A673 (cell line): ENCODE measurements at regions not wholly inside any gene's neighbourhood (a gene's known extent, or its start where the extent isn't known, plus 50 kb on each side); places are given as distances from the start of the nearest gene placed in this dataset.

Experiments
- BruUV-seq: library from RNA; stranded (reverse); fragments of 400-500 nt; replicated peaks from 2 replicates; lab custom pipeline; 2021; lab: Mats Ljungman, UMichigan
- CTCF ChIA-PET: fragments of 300-600 bp; sonication (Branson Sonifier 250); formaldehyde crosslinking; loops from one replicate; lab custom pipeline; 2022; ENCODE audit warnings: antibody characterized with exemption; lab: Charles Lee
- POLR2A ChIA-PET: fragments of 300-600 bp; sonication (Branson Sonifier 250); formaldehyde crosslinking; loops from one replicate; lab custom pipeline; 2022; ENCODE audit warnings: antibody characterized with exemption; ENCODE audit not compliant: low non-redundant PET; lab: Charles Lee
- DNase-seq: peaks from one replicate; pipeline ENCODE4 v3.0.0-alpha.2; 2015; ENCODE audit warnings: low spot score
- H3K27ac ChIP-seq: fragments of 200-600 bp; sonication (generic); 2 replicates; pipeline ENCODE4 v1.5.1; 2016; ENCODE audit warnings: mixed run types, low read depth, mild to moderate bottlenecking, mixed read lengths, antibody characterized with exemption, low read length; ENCODE audit not compliant: poor library complexity, severe bottlenecking
- H3K27me3 ChIP-seq: fragments of 200-600 bp; sonication (generic); replicated peaks from 2 replicates; pipeline ENCODE4 v1.6.1; 2017; ENCODE audit warnings: mixed run types, low read depth, mild to moderate bottlenecking, mixed read lengths, antibody characterized with exemption, low read length; ENCODE audit not compliant: insufficient read depth, poor library complexity
- H3K36me3 ChIP-seq: fragments of 200-600 bp; sonication (generic); 2 replicates; pipeline ENCODE4 v1.6.1; 2016; ENCODE audit warnings: mixed run types, mild to moderate bottlenecking, mixed read lengths, antibody characterized with exemption, low read length; ENCODE audit not compliant: insufficient read depth, poor library complexity, severe bottlenecking
- H3K4me1 ChIP-seq: fragments of 200-600 bp; sonication (generic); 2 replicates; pipeline ENCODE4 v1.6.1; 2017; ENCODE audit warnings: mixed run types, mild to moderate bottlenecking, mixed read lengths, antibody characterized with exemption, low read length; ENCODE audit not compliant: insufficient read depth, poor library complexity, severe bottlenecking
- H3K4me3 ChIP-seq: fragments of 200-600 bp; sonication (generic); 2 replicates; pipeline ENCODE4 v1.5.1; 2016; ENCODE audit warnings: low read depth, mixed run types, mild to moderate bottlenecking, mixed read lengths, low read length; ENCODE audit not compliant: poor library complexity, severe bottlenecking
- H3K9me3 ChIP-seq: fragments of 200-600 bp; sonication (generic); 2 replicates; pipeline ENCODE4 v1.6.1; 2016; ENCODE audit warnings: mixed run types, low read depth, mild to moderate bottlenecking, mixed read lengths, antibody characterized with exemption, low read length; ENCODE audit not compliant: poor library complexity, severe bottlenecking
- EZH2 ChIP-seq: fragments of 200-600 bp; sonication (generic); IDR thresholded peaks from 2 replicates; pipeline ENCODE4 v1.6.1; 2017; ENCODE audit warnings: borderline replicate concordance, low read depth, mild to moderate bottlenecking, mixed read lengths, antibody characterized with exemption, low read length; ENCODE audit not compliant: poor library complexity, severe bottlenecking
- intact Hi-C: fragments of 100-400 bp; cut with micrococcal nuclease; formaldehyde crosslinking; loops from one replicate; pipeline ENCODE4 v1.10.0; 2022; ENCODE audit not compliant: unreplicated experiment
- TF ChIP-seq, protein P1 (sequence below): fragments of 300-800, 200-600 bp; sonication (generic); conservative IDR thresholded peaks from 2 replicates; pipeline ENCODE4 v1.5.1; 2017; ENCODE audit warnings: low read depth, mild to moderate bottlenecking, antibody characterized with exemption, low read length, moderate library complexity, mixed read lengths

DNA sequence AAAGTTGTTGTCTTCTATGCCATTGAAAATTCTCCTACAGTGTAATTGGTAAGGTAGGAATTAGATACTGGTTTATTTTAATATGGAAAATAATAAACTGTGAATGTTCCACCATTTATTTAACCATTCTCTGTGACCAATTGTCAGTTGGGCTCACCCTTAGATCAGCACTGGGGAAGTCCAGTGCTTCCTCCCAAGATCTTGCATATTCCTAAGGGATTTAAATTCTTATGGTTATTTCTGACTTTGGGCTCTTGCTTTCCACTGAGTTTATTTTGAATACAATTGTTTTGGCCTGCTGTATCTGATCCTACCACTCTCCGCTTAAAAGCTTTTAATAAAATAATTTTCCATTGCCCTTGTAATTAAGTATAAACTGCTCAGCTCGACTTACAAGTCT, 137.4 kb downstream of the OR2K2 start:
- POLR2A ChIA-PET = no interaction called here
- no peak for TF ChIP-seq EZH2
- TF ChIP-seq, protein P1, sequence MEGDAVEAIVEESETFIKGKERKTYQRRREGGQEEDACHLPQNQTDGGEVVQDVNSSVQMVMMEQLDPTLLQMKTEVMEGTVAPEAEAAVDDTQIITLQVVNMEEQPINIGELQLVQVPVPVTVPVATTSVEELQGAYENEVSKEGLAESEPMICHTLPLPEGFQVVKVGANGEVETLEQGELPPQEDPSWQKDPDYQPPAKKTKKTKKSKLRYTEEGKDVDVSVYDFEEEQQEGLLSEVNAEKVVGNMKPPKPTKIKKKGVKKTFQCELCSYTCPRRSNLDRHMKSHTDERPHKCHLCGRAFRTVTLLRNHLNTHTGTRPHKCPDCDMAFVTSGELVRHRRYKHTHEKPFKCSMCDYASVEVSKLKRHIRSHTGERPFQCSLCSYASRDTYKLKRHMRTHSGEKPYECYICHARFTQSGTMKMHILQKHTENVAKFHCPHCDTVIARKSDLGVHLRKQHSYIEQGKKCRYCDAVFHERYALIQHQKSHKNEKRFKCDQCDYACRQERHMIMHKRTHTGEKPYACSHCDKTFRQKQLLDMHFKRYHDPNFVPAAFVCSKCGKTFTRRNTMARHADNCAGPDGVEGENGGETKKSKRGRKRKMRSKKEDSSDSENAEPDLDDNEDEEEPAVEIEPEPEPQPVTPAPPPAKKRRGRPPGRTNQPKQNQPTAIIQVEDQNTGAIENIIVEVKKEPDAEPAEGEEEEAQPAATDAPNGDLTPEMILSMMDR = no peak

DNA sequence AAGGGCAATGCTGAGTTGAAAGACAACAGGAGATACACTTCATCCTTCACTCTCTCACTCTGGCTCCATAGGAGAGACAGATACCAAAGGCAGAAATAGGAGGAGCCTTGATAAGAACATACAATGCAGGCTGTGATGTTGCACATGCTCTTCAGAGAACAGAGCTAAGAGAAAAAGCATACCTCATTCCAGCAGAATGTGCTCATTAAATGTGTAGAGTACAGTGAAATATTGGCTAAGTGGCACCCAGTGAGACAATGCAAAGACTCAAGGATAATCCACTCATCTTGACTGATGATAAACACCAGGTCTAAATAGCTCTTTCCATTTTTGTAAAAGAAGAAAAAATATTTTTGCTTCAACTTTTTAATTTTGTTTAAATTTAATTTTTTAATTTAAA, 139.7 kb downstream of the OR2K2 start:
- Histone ChIP-seq H3K27me3 (no peaks in the 10 kb centered on the region), H3K36me3 (no peaks in the 10 kb centered on the region), H3K4me1 (no peaks in the 10 kb centered on the region), H3K9me3 (no peaks in the 10 kb centered on the region), H3K27ac (no peak overlapping the region), H3K4me3 (no peak overlapping the region)
- intact Hi-C loops = no loop called here
- ChIA-PET CTCF (no interaction called here), POLR2A (no interaction called here)
- no TSS peak for BruUV-seq
- DNase-seq = no peak
- TF ChIP-seq, protein P1 = no peak
- no peak for TF ChIP-seq EZH2

More for the DNA sequence above, 137.4 kb downstream of the OR2K2 start:
- no peak overlapping the region for H3K4me3 ChIP-seq
- H3K9me3 ChIP-seq = no peaks in the 10 kb centered on the region
- no peak overlapping the region for H3K27ac ChIP-seq
- no peak for DNase-seq
- CTCF ChIA-PET = no interaction called here
- intact Hi-C loops = no loop called here
- H3K4me1 ChIP-seq = no peaks in the 10 kb centered on the region
- BruUV-seq = no TSS peak
- H3K36me3 ChIP-seq = no peaks in the 10 kb centered on the region
- no peaks in the 10 kb centered on the region for H3K27me3 ChIP-seq

DNA sequence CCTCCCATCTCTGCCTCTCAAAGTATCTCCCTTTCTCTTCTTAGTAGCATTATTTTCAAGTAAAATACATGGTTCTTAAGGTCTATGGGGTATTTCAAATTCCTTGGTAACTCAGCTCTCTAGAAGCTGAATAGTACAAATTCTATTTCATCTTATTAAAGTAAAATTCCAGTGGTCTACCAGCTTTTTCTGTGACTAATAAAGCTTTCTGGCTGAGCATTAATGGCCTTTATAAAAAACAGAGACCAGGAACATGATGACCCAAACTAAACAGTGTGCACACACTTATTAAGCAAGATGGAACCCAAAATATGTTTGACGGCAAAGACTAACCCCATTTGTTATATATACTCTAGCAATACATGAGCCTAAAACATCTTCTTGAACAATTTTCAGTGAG, 142.6 kb downstream of the OR2K2 start:
- no peak for DNase-seq
- Histone ChIP-seq H3K4me3 (no peak overlapping the region), H3K27me3 (no peaks in the 10 kb centered on the region), H3K36me3 (no peaks in the 10 kb centered on the region), H3K9me3 (no peaks in the 10 kb centered on the region), H3K4me1 (no peaks in the 10 kb centered on the region), H3K27ac (no peak overlapping the region)
- POLR2A ChIA-PET = no interaction called here
- TF ChIP-seq, protein P1 = no peak
- no peak for TF ChIP-seq EZH2
- no TSS peak for BruUV-seq
- CTCF ChIA-PET = no interaction called here
- intact Hi-C loops = no loop called here
